ENCODE measurements at regions not wholly inside any gene's neighbourhood (a gene's known extent, or its start where the extent isn't known, plus 50 kb on each side); places are given as distances from the start of the nearest gene placed in this dataset.

- intact Hi-C loops (cut with DNase I; ENCODE audit: low total_unique reads) = no loop called here
- no peak overlapping the region for H3K4me3 ChIP-seq (ENCODE audit: low read depth, poor library complexity, severe bottlenecking)
- TF ChIP-seq, protein P1, sequence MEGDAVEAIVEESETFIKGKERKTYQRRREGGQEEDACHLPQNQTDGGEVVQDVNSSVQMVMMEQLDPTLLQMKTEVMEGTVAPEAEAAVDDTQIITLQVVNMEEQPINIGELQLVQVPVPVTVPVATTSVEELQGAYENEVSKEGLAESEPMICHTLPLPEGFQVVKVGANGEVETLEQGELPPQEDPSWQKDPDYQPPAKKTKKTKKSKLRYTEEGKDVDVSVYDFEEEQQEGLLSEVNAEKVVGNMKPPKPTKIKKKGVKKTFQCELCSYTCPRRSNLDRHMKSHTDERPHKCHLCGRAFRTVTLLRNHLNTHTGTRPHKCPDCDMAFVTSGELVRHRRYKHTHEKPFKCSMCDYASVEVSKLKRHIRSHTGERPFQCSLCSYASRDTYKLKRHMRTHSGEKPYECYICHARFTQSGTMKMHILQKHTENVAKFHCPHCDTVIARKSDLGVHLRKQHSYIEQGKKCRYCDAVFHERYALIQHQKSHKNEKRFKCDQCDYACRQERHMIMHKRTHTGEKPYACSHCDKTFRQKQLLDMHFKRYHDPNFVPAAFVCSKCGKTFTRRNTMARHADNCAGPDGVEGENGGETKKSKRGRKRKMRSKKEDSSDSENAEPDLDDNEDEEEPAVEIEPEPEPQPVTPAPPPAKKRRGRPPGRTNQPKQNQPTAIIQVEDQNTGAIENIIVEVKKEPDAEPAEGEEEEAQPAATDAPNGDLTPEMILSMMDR (IDR thresholded peaks at IDR 0.05) = no peak
- TF ChIP-seq POLR2A (IDR thresholded peaks at IDR 0.05) = no peak
- no peak for DNase-seq (ENCODE audit: low spot score in 2 of 2)
- 63 to 83% methylated on average over 3 of the region's 3 CpGs for WGBS, 2 donors
These were observed 557.3 kb upstream of the MAP3K7 start for GRCh38 chr6:91144126-91144525.

DNA sequence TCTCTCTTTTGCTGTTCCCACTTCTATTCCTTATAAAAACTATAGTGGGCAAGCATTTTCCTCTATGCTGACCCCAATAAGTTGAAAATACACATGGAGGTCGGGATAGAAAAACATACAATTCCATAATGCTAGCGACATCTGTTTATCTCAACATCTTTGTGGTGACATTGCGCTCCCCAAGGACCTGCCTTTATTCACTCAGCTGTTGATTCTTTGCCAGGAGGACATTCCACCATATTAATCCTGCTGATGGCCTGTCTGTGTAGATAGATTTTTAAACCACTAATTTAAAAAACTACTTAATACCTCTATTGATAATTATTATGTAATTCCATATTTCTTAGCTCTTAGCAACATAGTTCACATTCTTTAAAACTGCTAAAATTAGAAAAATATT, 555.3 kb upstream of the MAP3K7 start:
- H3K4me3 ChIP-seq (ENCODE audit: low read depth, poor library complexity, severe bottlenecking) = no peak overlapping the region
- 75 to 83% methylated on average over 3 of the region's 3 CpGs for WGBS, 2 donors
- TF ChIP-seq POLR2A (IDR thresholded peaks at IDR 0.05) = no peak
- TF ChIP-seq, protein P1 (IDR thresholded peaks at IDR 0.05) = no peak
- intact Hi-C loops (cut with DNase I; ENCODE audit: low total_unique reads) = no loop called here
- no peak for DNase-seq (ENCODE audit: low spot score in 2 of 2)

GRCh38 chr6:91141346-91141745, 554.5 kb upstream of the MAP3K7 start:
- TF ChIP-seq, protein P1 (IDR thresholded peaks at IDR 0.05) = no peak
- TF ChIP-seq POLR2A (IDR thresholded peaks at IDR 0.05) = no peak
- DNase-seq (ENCODE audit: low spot score in 2 of 2) = no peak
- intact Hi-C loops (cut with DNase I; ENCODE audit: low total_unique reads) = no loop called here
- 80 to 82% methylated on average over 3 of the region's 3 CpGs for WGBS, 2 donors
- no peak overlapping the region for H3K4me3 ChIP-seq (ENCODE audit: low read depth, poor library complexity, severe bottlenecking)

DNA sequence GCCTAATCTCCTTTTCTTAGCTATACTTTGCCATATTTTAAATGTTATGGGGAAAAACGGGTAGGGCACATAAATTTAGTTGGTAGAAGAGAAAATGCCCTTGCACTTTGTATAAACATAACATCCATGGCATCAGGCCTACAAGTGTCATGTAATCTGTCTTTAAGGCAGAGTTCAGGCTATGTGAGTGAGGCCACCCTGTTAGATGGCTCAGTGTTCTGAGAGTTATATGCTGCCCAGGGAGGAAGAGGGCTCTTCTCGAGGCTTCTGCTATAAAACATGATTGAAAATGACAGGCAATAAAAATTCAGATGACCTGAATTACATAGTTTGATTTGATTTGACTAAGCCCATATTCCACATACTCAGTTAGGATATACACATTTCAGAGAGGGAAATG, 553.6 kb upstream of the MAP3K7 start:
- no peak for TF ChIP-seq POLR2A (IDR thresholded peaks at IDR 0.05)
- TF ChIP-seq, protein P1 (IDR thresholded peaks at IDR 0.05) = no peak
- intact Hi-C loops (cut with DNase I; ENCODE audit: low total_unique reads) = no loop called here
- H3K4me3 ChIP-seq (ENCODE audit: low read depth, poor library complexity, severe bottlenecking) = no peak overlapping the region
- DNase-seq (ENCODE audit: low spot score in 2 of 2) = no peak
- 40 to 47% methylated on average over 2 of the region's 2 CpGs for WGBS, 2 donors

- TF ChIP-seq POLR2A (IDR thresholded peaks at IDR 0.05) = no peak
- TF ChIP-seq, protein P1 (IDR thresholded peaks at IDR 0.05) = no peak
- no peak for DNase-seq (ENCODE audit: low spot score in 2 of 2)
- WGBS, 2 donors = 86 to 90% methylated on average over 2 of the region's 2 CpGs
- no peak overlapping the region for H3K4me3 ChIP-seq (ENCODE audit: low read depth, poor library complexity, severe bottlenecking)
- intact Hi-C loops (cut with DNase I; ENCODE audit: low total_unique reads) = no loop called here
These were observed 550.4 kb upstream of the MAP3K7 start for GRCh38 chr6:91137286-91137685.

DNA sequence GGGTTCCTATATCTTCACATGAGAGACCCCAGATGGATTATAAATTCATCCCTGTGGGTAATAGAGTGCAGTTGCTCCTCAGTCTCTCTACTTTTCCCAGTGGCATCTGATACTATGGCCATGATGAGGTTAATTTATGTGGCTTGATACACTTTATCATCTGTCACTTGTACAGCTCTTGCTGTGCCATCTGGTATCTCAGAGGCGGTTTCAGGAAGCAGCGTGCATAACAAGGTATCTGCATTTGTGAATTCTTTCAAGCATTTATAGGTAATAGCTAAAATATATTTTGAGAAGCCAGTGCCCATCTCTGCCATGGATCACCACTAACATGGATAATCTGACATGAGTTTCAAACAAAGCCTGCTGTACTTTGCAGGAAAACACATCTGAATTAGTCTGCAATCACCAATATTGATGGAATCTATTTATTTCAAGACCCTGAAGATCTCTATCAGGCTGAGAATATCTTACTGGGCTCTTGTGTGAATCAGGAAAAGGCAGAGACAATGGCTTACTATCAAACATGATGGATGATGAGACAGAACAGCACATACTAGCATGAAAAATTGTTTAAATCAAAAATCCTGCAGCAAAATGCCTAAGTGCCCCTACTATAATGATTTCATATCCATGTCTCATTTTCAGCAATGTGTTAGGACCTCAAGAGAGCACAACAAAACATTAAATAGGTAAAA, 548.7 kb upstream of the MAP3K7 start:
- WGBS, 2 donors = 75 to 81% methylated on average over 2 of the region's 2 CpGs
- no peak overlapping the region for H3K4me3 ChIP-seq (ENCODE audit: low read depth, poor library complexity, severe bottlenecking)
- TF ChIP-seq, protein P1 (IDR thresholded peaks at IDR 0.05) = no peak
- TF ChIP-seq POLR2A (IDR thresholded peaks at IDR 0.05) = no peak
- intact Hi-C loops (cut with DNase I; ENCODE audit: low total_unique reads) = no loop called here
- DNase-seq (ENCODE audit: low spot score in 2 of 2) = no peak
